Lung (tissue), 11 donors: ENCODE measurements at regions not wholly inside any gene's neighbourhood (a gene's known extent, or its start where the extent isn't known, plus 50 kb on each side); places are given as distances from the start of the nearest gene placed in this dataset.

Experiments
- ATAC-seq: fragments of 200-7000 bp; cut with Tn5 transposase; one replicate; pipeline ENCODE4 v1.9.1; 2020; ENCODE audit warnings: moderate number of reproducible peaks; ENCODE audit not compliant: insufficient read depth, low FRiP score
- DNase-seq, 3 donors: peaks; one replicate each; pipeline ENCODE4 v3.0.0-alpha.2; 2013 to 2017
- H3K27ac ChIP-seq, 2 donors: one replicate each; pipeline ENCODE4 v1.5.1; 2013; ENCODE audit warnings: mild to moderate bottlenecking in 2 of 2, moderate library complexity in 2 of 2, control low read depth in 1 of 2, inconsistent platforms in 1 of 2, low read depth in 1 of 2, low read length in 1 of 2
- H3K27me3 ChIP-seq, 3 donors: one replicate each; pipeline ENCODE4 v1.5.1; 2013; ENCODE audit warnings: low read length in 2 of 3; ENCODE audit not compliant: control insufficient read depth in 3 of 3, insufficient read depth in 3 of 3
- H3K36me3 ChIP-seq, 4 donors: one replicate each; pipeline ENCODE4 v1.5.1; 2013; ENCODE audit warnings: low read length in 4 of 4, mild to moderate bottlenecking in 1 of 4, moderate library complexity in 1 of 4; ENCODE audit not compliant: control insufficient read depth in 4 of 4, insufficient read depth in 4 of 4
- H3K4me1 ChIP-seq, 5 donors: one replicate each; pipeline ENCODE4 v1.5.1; 2013; ENCODE audit warnings: low read length in 5 of 5, mild to moderate bottlenecking in 2 of 5, moderate library complexity in 1 of 5; ENCODE audit not compliant: control insufficient read depth in 5 of 5, insufficient read depth in 5 of 5
- H3K4me3 ChIP-seq: one replicate; pipeline ENCODE4 v1.5.1; 2013; ENCODE audit warnings: mild to moderate bottlenecking, control low read depth, moderate library complexity
- H3K9ac ChIP-seq, 2 donors: one replicate each; pipeline ENCODE4 v1.5.1; 2013; ENCODE audit warnings: low read length in 2 of 2, control low read depth in 1 of 2; ENCODE audit not compliant: insufficient read depth in 1 of 2
- H3K9me3 ChIP-seq, 4 donors: one replicate each; pipeline ENCODE4 v1.5.1; 2013; ENCODE audit warnings: low read length in 3 of 4, mild to moderate bottlenecking in 1 of 4, moderate library complexity in 1 of 4; ENCODE audit not compliant: control insufficient read depth in 4 of 4, insufficient read depth in 3 of 4
- WGBS, 2 donors: extraction: QIAGEN DNeasy Blood & Tissue Kit; methylation state at CpG; one replicate each; pipeline ENCODE4 v1.1.7; 2013; 5-methylcytosine and 5-hydroxymethylcytosine counted together
- TF ChIP-seq, protein P1 (sequence below): IDR thresholded peaks from 2 replicates; pipeline ENCODE4 v1.5.1; 2012; ENCODE audit warnings: mild to moderate bottlenecking; ENCODE audit errors: control extremely low read depth, extremely low read depth
- donor health status: control.
- donor health status: control.
- donor health status: Bipolar disorder and iron deficiency.
- donor health status: healthy.
- donor health status: DM: yes; HTN: yes; CAD: no.

- Histone ChIP-seq H3K9me3 (no peaks in the 10 kb centered on the region), H3K27ac (no peak overlapping the region), H3K27me3 (no peaks in the 10 kb centered on the region), H3K36me3 (no peaks in the 10 kb centered on the region), H3K4me1 (peaks cover 0 to 17% (median 0%) of the 10 kb centered on the region in 5 donors), H3K9ac (no peak overlapping the region), H3K4me3 (no peak overlapping the region)
- TF ChIP-seq, protein P1, sequence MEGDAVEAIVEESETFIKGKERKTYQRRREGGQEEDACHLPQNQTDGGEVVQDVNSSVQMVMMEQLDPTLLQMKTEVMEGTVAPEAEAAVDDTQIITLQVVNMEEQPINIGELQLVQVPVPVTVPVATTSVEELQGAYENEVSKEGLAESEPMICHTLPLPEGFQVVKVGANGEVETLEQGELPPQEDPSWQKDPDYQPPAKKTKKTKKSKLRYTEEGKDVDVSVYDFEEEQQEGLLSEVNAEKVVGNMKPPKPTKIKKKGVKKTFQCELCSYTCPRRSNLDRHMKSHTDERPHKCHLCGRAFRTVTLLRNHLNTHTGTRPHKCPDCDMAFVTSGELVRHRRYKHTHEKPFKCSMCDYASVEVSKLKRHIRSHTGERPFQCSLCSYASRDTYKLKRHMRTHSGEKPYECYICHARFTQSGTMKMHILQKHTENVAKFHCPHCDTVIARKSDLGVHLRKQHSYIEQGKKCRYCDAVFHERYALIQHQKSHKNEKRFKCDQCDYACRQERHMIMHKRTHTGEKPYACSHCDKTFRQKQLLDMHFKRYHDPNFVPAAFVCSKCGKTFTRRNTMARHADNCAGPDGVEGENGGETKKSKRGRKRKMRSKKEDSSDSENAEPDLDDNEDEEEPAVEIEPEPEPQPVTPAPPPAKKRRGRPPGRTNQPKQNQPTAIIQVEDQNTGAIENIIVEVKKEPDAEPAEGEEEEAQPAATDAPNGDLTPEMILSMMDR = no peak
- DNase-seq (no peak), ATAC-seq (no peak)
- WGBS, 2 donors = 76 to 87% methylated on average over 6 of the region's 6 CpGs
These were observed 125.2 kb upstream of the OBI1 start for GRCh38 chr13:78784014-78784750.

GRCh38 chr13:78780708-78781107, 121.8 kb upstream of the OBI1 start:
- ATAC-seq (no peak), DNase-seq (no peak)
- Histone ChIP-seq H3K4me1 (no peaks in the 10 kb centered on the region), H3K36me3 (no peaks in the 10 kb centered on the region), H3K27ac (no peak overlapping the region), H3K9me3 (no peaks in the 10 kb centered on the region), H3K27me3 (peaks cover 0 to 4% (median 0%) of the 10 kb centered on the region in 3 donors), H3K9ac (no peak overlapping the region), H3K4me3 (no peak overlapping the region)
- TF ChIP-seq, protein P1 = no peak
- WGBS, 2 donors = 37 to 65% methylated on average over 3 of the region's 3 CpGs

DNA sequence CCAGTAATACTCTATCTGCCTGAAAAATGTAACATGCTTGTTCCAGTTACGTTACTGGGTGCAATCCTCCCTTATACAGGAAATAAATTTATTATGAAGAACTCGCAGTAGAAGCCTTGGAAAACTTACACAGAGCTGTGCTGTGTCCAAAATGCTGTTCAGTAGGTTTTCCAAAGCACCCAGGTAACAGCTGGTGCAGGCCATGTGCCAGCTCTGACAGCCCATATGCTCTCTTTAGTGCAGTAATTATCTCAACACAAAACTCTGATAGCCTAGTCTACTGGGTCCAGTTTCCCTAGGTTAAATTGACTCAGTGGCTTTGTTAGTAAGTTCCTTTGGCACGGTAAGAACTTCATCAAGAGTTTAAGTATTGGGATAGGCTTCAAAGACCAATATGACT, 120.7 kb upstream of the OBI1 start:
- no peak overlapping the region for H3K9ac ChIP-seq
- ATAC-seq (no peak), DNase-seq (no peak)

More for the DNA sequence above, 120.7 kb upstream of the OBI1 start:
- Histone ChIP-seq H3K27me3 (peaks cover 0 to 4% (median 0%) of the 10 kb centered on the region in 3 donors), H3K4me3 (no peak overlapping the region), H3K4me1 (no peaks in the 10 kb centered on the region), H3K36me3 (no peaks in the 10 kb centered on the region), H3K9me3 (no peaks in the 10 kb centered on the region), H3K27ac (no peak overlapping the region)
- TF ChIP-seq, protein P1 = no peak
- 84 to 91% methylated on average over 3 of the region's 3 CpGs for WGBS, 2 donors
